ENCODE measurements at regions not wholly inside any gene's neighbourhood (a gene's known extent, or its start where the extent isn't known, plus 50 kb on each side); places are given as distances from the start of the nearest gene placed in this dataset.

DNA sequence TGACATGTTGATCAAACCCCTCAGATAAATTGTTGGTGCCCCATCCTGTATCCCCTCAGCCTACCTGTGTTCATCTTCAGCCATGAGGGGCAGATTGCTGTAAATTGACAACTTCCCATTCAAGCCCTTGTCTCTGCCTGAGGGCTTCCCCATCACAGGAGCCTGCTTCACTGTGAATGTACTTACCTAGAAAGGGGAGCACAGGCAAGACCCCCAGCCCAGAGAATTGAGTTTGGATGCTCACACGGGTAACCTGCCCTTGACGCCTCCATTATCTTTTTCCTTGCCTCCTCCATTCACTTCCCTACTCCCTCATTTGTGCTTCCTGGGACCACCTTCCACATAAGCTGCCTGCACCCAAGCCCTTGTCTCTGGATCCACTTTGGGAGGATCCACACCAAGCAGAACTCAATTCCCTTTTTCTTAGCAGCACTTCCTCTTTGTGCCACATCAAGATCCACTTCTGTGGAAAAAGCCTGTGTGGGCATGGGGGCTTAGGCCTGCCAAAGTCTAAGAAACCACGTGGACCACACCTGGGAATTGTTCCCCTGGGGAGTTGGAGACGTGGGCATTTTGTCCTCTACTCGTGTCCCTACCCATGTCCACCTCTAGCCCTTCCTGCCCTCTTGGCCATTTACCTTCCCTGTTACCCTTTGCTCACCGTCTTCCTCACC lies 103.4 kb upstream of the FOXA2 start:
- Mint-ChIP-seq H3K36me3 (ENCODE audit: low read depth) (no peaks in the 10 kb centered on the region), H3K27ac (no peak overlapping the region), H3K4me3 (no peak overlapping the region), H3K9me3 (no peaks in the 10 kb centered on the region), H3K4me1 (ENCODE audit: low read depth) (peaks cover 6% of the 10 kb centered on the region), H3K27me3 (ENCODE audit: insufficient read depth) (peaks cover 2% of the 10 kb centered on the region)
- TF ChIP-seq, protein P1, sequence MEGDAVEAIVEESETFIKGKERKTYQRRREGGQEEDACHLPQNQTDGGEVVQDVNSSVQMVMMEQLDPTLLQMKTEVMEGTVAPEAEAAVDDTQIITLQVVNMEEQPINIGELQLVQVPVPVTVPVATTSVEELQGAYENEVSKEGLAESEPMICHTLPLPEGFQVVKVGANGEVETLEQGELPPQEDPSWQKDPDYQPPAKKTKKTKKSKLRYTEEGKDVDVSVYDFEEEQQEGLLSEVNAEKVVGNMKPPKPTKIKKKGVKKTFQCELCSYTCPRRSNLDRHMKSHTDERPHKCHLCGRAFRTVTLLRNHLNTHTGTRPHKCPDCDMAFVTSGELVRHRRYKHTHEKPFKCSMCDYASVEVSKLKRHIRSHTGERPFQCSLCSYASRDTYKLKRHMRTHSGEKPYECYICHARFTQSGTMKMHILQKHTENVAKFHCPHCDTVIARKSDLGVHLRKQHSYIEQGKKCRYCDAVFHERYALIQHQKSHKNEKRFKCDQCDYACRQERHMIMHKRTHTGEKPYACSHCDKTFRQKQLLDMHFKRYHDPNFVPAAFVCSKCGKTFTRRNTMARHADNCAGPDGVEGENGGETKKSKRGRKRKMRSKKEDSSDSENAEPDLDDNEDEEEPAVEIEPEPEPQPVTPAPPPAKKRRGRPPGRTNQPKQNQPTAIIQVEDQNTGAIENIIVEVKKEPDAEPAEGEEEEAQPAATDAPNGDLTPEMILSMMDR (IDR thresholded peaks at IDR 0.05) = no peak
- no peak for DNase-seq

- Mint-ChIP-seq H3K36me3 (ENCODE audit: low read depth) (no peaks in the 10 kb centered on the region), H3K27ac (no peak overlapping the region), H3K4me3 (no peak overlapping the region), H3K4me1 (ENCODE audit: low read depth) (peaks cover 6% of the 10 kb centered on the region), H3K27me3 (ENCODE audit: insufficient read depth) (peaks cover 2% of the 10 kb centered on the region), H3K9me3 (no peaks in the 10 kb centered on the region)
- DNase-seq = no peak
- TF ChIP-seq, protein P1 (IDR thresholded peaks at IDR 0.05) = no peak
Observed at GRCh38 chr20:22688485-22688884, 104.1 kb upstream of the FOXA2 start.

- TF ChIP-seq, protein P1 (IDR thresholded peaks at IDR 0.05) = no peak
- peaks cover 6% of the 10 kb centered on the region for H3K4me1 Mint-ChIP-seq (ENCODE audit: low read depth)
- peaks cover 2% of the 10 kb centered on the region for H3K27me3 Mint-ChIP-seq (ENCODE audit: insufficient read depth)
- DNase-seq = no peak
- H3K36me3 Mint-ChIP-seq (ENCODE audit: low read depth) = no peaks in the 10 kb centered on the region
- no peak overlapping the region for H3K27ac Mint-ChIP-seq
- H3K9me3 Mint-ChIP-seq = no peaks in the 10 kb centered on the region
- no peak overlapping the region for H3K4me3 Mint-ChIP-seq
Observed at GRCh38 chr20:22689266-22689665, 104.9 kb upstream of the FOXA2 start.

DNA sequence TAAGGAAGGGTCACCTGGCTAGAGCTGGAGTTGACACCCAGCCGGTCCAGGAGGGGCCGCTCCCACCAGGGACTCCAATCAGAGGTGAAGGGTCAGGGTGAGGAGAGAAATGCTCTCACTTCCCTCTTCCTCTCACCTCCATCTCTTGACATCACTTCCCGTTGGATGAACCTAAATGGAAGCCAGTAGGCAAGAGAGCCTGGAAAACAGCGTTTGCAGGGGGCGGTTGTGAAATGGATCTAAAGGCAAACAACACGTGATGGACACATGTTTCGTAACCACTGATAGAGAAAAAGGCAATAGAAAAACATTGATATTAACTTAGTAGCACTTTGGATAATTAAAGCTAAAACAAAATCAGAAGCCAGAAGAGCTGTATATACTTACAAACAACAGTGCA lies 105.6 kb upstream of the FOXA2 start:
- no peaks in the 10 kb centered on the region for H3K36me3 Mint-ChIP-seq (ENCODE audit: low read depth)
- no peak for DNase-seq
- peaks cover 6% of the 10 kb centered on the region for H3K4me1 Mint-ChIP-seq (ENCODE audit: low read depth)
- no peak overlapping the region for H3K27ac Mint-ChIP-seq
- no peak overlapping the region for H3K4me3 Mint-ChIP-seq
- H3K9me3 Mint-ChIP-seq = no peaks in the 10 kb centered on the region
- peaks cover 2% of the 10 kb centered on the region for H3K27me3 Mint-ChIP-seq (ENCODE audit: insufficient read depth)
- TF ChIP-seq, protein P1 (IDR thresholded peaks at IDR 0.05) = no peak

GRCh38 chr20:22690616-22691179 lies 106.3 kb upstream of the FOXA2 start:
- Mint-ChIP-seq H3K27me3 (ENCODE audit: insufficient read depth) (peaks cover 2% of the 10 kb centered on the region), H3K27ac (no peak overlapping the region), H3K4me3 (no peak overlapping the region), H3K36me3 (ENCODE audit: low read depth) (no peaks in the 10 kb centered on the region), H3K9me3 (no peaks in the 10 kb centered on the region), H3K4me1 (ENCODE audit: low read depth) (peaks cover 6% of the 10 kb centered on the region)
- TF ChIP-seq, protein P1 (IDR thresholded peaks at IDR 0.05) = no peak
- no peak for DNase-seq

Measured in HFFc6 (cell line).